ENCODE measurements at regions not wholly inside any gene's neighbourhood (a gene's known extent, or its start where the extent isn't known, plus 50 kb on each side); places are given as distances from the start of the nearest gene placed in this dataset.

DNA sequence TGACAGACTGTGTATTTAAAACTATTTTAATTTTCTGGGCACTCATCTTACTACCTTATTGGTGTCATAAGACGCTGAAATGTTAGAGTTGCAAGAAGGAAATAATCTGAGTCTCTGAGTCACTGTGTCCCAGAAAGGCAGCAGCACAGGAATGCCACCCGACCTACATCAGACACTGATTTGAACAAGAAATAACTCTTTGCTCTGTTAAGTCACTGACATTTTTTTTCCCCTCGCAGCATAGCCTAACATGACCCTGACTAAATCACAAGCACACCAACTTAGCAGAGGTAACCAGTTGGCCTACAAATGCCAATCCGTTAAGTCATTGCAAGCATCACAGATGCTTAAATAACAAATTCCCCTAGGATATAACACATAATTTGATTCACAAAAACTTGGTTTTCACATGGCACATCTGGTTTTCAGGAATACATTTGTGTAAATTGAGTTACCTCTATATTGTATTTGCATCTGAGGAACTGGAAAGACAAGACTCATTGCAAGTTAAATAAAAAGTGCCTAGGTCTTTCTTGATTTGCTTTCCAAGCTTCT, 349.1 kb downstream of the SEC16B start:
- Histone ChIP-seq H3K27me3 (ENCODE audit: control insufficient read depth, insufficient read depth, low read length) (no peaks in the 10 kb centered on the region), H3K9ac (ENCODE audit: low read depth, low read length) (no peak overlapping the region), H2AK5ac (ENCODE audit: low read depth, low read length) (no peak overlapping the region), H2BK5ac (ENCODE audit: low read depth, low read length, poor library complexity, severe bottlenecking) (no peak overlapping the region), H4K5ac (ENCODE audit: low read depth, low read length) (no peak overlapping the region), H2AK9ac (replicated peaks; ENCODE audit: low read depth, low read length, poor library complexity) (no peak overlapping the region), H4K20me1 (ENCODE audit: insufficient read depth, low read length) (no peaks in the 10 kb centered on the region), H3K23ac (ENCODE audit: low read depth, low read length) (no peak overlapping the region), H4K8ac (ENCODE audit: low read depth in 2 of 2, low read length in 2 of 2) (no peak overlapping the region), H3K4me2 (ENCODE audit: low read depth, low read length) (no peak overlapping the region), H2BK20ac (ENCODE audit: low read depth, low read length) (no peak overlapping the region), H3K4me1 (ENCODE audit: control insufficient read depth, insufficient read depth, low read length) (no peaks in the 10 kb centered on the region), H3K56ac (ENCODE audit: extremely low read depth, insufficient read depth, low read length) (no peak overlapping the region), H3K18ac (ENCODE audit: low read depth, low read length) (no peak overlapping the region), H2BK120ac (ENCODE audit: low read depth, low read length) (no peak overlapping the region), H3K4ac (ENCODE audit: low read depth, low read length) (no peak overlapping the region), H2AFZ (replicated peaks; ENCODE audit: low read length, poor library complexity) (no peak overlapping the region), H3K79me1 (ENCODE audit: low read depth in 1 of 2, low read length in 2 of 2) (no peaks in the 10 kb centered on the region), H3K9me1 (ENCODE audit: insufficient read depth, low read length) (no peaks in the 10 kb centered on the region), H3K9me3 (ENCODE audit: control insufficient read depth, insufficient read depth, low read length) (no peaks in the 10 kb centered on the region), H3K4me3 (ENCODE audit: insufficient read depth, low read depth, low read length) (no peak overlapping the region), H2BK15ac (ENCODE audit: low read depth, low read length) (no peak overlapping the region), H4K91ac (ENCODE audit: insufficient read depth, low read depth, low read length) (no peak overlapping the region), H3K36me3 (ENCODE audit: control insufficient read depth, insufficient read depth, low read length) (no peaks in the 10 kb centered on the region), H3K27ac (ENCODE audit: insufficient read depth, low read length) (no peak overlapping the region), H3K14ac (replicated peaks; ENCODE audit: low read depth, low read length) (no peak overlapping the region)
- TF ChIP-seq MAZ (IDR thresholded peaks at IDR 0.05; ENCODE audit: borderline replicate concordance, low read depth, low read length) = no peak
- TF ChIP-seq, protein P1, sequence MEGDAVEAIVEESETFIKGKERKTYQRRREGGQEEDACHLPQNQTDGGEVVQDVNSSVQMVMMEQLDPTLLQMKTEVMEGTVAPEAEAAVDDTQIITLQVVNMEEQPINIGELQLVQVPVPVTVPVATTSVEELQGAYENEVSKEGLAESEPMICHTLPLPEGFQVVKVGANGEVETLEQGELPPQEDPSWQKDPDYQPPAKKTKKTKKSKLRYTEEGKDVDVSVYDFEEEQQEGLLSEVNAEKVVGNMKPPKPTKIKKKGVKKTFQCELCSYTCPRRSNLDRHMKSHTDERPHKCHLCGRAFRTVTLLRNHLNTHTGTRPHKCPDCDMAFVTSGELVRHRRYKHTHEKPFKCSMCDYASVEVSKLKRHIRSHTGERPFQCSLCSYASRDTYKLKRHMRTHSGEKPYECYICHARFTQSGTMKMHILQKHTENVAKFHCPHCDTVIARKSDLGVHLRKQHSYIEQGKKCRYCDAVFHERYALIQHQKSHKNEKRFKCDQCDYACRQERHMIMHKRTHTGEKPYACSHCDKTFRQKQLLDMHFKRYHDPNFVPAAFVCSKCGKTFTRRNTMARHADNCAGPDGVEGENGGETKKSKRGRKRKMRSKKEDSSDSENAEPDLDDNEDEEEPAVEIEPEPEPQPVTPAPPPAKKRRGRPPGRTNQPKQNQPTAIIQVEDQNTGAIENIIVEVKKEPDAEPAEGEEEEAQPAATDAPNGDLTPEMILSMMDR (conservative IDR thresholded peaks at IDR 0.05; ENCODE audit: low read depth, low read length) = no peak
- no peak for TF ChIP-seq CEBPB (IDR thresholded peaks at IDR 0.05; ENCODE audit: low read depth, low read length)
- TF ChIP-seq RAD21 (IDR thresholded peaks at IDR 0.05; ENCODE audit: low read length) = no peak
- TF ChIP-seq, protein P2, sequence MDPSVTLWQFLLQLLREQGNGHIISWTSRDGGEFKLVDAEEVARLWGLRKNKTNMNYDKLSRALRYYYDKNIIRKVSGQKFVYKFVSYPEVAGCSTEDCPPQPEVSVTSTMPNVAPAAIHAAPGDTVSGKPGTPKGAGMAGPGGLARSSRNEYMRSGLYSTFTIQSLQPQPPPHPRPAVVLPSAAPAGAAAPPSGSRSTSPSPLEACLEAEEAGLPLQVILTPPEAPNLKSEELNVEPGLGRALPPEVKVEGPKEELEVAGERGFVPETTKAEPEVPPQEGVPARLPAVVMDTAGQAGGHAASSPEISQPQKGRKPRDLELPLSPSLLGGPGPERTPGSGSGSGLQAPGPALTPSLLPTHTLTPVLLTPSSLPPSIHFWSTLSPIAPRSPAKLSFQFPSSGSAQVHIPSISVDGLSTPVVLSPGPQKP (IDR thresholded peaks at IDR 0.05; ENCODE audit: borderline replicate concordance, low read depth, low read length) = no peak
- TF ChIP-seq POLR2A (IDR thresholded peaks at IDR 0.05; ENCODE audit: low read depth, low read length) = no peak
- TF ChIP-seq BHLHE40 (IDR thresholded peaks at IDR 0.05; ENCODE audit: low read depth, low read length) = no peak
- ATAC-seq (ENCODE audit: low read depth) = no peak
- intact Hi-C loops (cut with micrococcal nuclease) (no loop called here), dilution Hi-C loops (cut with HindIII; ENCODE audit: low sequenced_read_pairs, unreplicated experiment) (no loop called here), in situ Hi-C loops (cut with MboI; ENCODE audit: low sequenced_read_pairs) (no loop called here)
- WGBS, 2 experiments (ENCODE audit: extremely low coverage in 2 of 2, insufficient read length in 1 of 2) = 30% methylated on average over 2 of the region's 4 CpGs; no CpG with 5 or more reads in 1 of the 2 experiments
- CTCF ChIA-PET = no interaction called here
- DNase-seq = peak; percentile 3
- POLR2A ChIA-PET (ENCODE audit: unreplicated experiment) = no interaction called here
- BruUV-seq (replicated peaks) = no TSS peak
